Activated CD4-positive, CD25-positive, alpha-beta regulatory T cell treated with anti-CD3 and anti-CD28 coated beads, Interleukin-2, amount 50 U/mL, for 72 hours (primary cell): ENCODE measurements at regions not wholly inside any gene's neighbourhood (a gene's known extent, or its start where the extent isn't known, plus 50 kb on each side); places are given as distances from the start of the nearest gene placed in this dataset.
"Not testable (repeated sequence)": the region's sequence is repeated elsewhere in the genome, so short reads cannot be mapped to it uniquely, and the experiment has no call there.

Experiments used
- DNase-seq: peaks from one replicate; pipeline ENCODE4 v3.0.0; 2021

DNA sequence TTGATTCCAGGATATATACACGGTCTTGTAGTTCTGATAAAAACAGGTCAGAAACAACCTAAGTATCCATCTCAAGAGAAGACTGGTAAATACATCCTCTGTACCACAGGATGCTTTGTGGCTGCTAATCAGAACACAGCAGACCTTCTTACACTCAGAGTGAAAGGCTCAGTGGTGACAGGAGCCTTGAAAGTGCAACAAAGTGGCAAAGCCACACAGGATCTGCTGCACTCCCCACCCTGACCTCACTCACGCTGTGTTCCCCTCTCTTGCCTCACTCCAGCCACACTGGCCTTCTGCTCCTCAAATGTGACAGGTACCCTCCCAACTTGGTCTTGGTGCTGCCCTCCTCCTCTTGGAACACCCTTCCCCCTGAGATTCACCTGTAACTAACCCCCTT lies 98.1 kb upstream of the GRIP1 start:
- DNase-seq: peak; percentile 32

GRCh38 chr12:66779466-66779865 lies 100.6 kb upstream of the GRIP1 start:
- DNase-seq: no peak

- DNase-seq: no peak
Measured at GRCh38 chr12:66786531-66787308, 107.8 kb upstream of the GRIP1 start.

DNA sequence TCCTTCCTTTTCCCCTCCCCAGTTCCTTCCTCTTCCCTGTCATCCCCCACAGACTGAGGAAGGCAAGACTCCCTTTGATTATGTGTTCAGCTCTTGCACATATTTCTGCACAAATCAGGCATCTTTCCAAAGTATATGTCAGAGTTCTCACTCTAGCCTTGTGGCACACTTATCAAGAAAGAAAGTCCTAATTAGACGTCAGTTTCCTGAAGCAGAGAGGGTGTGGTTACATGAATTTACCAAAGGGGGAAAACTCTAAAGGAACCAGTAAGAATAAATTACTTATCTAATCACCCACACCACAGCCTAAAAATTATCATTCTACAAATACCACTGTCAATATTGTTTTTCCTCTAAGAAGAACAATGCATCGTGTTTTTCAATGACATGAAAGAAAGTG lies 120.7 kb upstream of the GRIP1 start:
- no peak for DNase-seq

- no peak for DNase-seq
Measured at GRCh38 chr12:66800046-66800445, 121.2 kb upstream of the GRIP1 start.

DNA sequence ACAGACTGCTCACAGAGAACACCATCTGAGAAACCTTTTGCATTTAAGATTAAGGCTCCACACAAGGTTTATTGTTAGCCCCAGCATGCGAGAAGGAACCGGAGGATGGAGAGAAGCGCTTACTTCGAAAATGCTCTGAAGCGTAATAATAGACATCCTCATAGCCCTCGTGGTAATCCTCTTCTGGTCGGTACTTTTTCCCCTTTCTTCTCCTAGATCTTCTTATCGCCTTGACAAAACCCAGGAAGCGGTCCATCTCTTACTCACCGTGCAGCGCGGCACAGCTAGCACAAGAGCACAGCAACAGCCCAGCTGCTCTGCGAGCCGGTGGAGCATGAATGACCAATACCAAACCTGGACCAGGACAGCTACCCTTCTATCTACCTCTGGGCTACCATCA lies 125.1 kb upstream of the GRIP1 start:
- DNase-seq: no peak

DNA sequence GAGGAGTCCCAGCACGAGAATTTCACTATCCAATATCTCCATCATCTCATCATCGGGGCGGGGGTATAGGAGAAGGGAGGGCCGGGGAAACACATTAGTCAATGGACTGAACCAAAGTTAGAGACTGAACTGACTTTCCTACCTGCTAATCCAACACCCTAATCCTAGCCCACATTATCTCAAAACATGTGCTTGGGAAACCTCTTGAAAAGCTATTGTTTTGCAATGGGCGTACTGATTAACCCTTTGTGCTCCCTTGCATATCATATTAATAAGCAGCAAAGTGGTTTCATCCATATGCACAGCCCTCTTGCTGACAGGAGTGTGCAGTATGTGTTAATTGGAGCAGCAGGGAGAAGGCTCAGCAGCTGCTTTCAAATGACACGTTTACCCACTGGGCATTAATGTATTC lies 125.7 kb upstream of the GRIP1 start:
- no peak for DNase-seq

DNA sequence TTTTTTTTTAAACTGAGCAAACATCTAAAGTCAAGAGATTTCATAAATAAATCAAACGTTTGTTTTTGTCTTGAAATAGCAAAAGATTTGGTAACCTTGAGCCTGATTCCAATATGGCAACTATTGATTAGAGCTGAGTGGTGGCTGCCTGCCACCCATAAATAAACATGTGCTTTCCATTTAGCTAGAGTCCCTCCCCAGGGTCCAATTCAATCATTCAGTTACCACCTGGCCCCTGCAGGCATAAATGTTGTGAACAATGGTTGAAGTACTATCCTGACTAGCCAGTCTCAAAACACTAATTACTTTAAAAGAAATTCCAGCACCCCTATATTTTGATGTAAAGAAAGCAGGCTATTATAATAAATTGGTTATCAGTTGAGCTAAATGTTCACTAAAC lies 129.7 kb upstream of the GRIP1 start:
- no peak for DNase-seq

GRCh38 chr12:66813137-66813892 lies 134.4 kb upstream of the GRIP1 start:
- DNase-seq: no peak

DNA sequence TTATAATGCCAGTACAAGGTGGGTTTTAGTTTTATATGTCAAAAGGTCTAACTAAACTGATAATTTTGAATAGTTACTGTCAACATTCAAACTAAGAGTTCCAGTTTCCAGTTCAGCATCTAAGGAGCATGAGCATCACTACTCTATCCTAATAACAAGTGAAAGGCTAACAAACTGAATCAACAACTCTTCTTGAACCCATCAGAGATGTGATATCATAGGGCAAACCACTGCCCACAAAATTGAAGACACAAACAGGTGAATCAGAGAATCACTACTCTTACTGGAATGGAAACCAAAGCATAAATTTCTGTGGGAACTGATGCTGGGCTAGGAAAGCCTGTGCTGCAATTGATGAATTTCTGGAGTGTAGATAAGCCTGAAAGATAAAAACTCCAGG lies 140.7 kb upstream of the GRIP1 start:
- DNase-seq: no peak

GRCh38 chr12:66822961-66823360 lies 144.1 kb upstream of the GRIP1 start:
- no peak for DNase-seq

- DNase-seq: no peak
Measured at GRCh38 chr12:66823857-66824570, 145.1 kb upstream of the GRIP1 start.

DNA sequence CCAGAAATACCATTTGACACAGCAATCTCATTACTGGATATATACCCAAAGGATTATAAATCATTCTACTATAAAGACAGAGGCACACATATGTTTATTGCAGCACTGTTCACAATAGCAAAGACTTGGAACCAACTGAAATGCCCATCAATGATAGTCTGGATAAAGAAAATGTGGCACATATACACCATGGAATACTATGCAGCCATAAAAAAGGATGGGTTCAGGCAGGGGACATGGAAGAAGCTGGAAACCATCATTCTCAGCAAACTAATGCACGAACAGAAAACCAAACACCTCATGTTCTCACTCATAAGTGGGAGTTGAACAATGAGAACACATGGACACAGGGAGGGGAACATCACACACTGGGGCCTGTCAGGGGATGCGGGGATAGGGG lies 147.0 kb upstream of the GRIP1 start:
- not testable (repeated sequence) for DNase-seq

- no peak for DNase-seq
Measured at GRCh38 chr12:66829660-66830325, 150.9 kb upstream of the GRIP1 start.

GRCh38 chr12:66831495-66831894 lies 152.6 kb upstream of the GRIP1 start:
- no peak for DNase-seq

GRCh38 chr12:66832997-66833396 lies 154.1 kb upstream of the GRIP1 start:
- DNase-seq: no peak

DNA sequence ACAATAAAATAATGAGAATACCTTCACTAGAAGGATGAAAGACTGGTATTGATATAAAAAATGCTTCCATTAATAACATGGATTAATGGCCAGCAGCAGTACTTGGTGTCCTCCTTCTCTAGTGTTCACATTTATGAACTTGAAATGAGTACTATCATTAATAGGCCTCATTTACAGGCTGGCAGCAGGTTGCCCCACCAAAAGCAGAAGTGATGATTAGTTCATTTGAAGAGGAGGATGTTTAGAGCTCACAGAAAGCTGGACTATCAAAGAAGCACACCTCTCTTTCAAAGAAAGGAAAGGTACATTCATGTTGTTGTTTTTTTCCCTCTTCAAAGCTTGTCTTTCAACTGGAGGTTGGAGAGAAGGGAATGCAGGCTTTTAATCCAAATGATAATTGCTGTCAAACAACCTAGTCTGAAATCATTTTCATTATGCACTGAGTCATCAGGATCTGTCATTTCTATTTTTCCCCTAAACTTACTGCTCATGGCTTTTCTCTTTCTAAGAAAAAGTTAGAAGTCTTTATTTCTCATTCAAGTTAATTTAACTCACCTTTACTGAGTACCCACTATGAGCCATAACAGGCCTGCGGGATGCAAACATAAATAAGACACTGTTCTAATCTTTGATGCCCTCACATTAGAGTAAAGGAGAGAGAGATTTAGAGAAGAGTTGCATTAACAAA lies 157.9 kb upstream of the GRIP1 start:
- no peak for DNase-seq

- DNase-seq: no peak
Measured at GRCh38 chr12:66837311-66837627, 158.4 kb upstream of the GRIP1 start.

- DNase-seq: no peak
Measured at GRCh38 chr12:66838366-66838765, 159.5 kb upstream of the GRIP1 start.

DNA sequence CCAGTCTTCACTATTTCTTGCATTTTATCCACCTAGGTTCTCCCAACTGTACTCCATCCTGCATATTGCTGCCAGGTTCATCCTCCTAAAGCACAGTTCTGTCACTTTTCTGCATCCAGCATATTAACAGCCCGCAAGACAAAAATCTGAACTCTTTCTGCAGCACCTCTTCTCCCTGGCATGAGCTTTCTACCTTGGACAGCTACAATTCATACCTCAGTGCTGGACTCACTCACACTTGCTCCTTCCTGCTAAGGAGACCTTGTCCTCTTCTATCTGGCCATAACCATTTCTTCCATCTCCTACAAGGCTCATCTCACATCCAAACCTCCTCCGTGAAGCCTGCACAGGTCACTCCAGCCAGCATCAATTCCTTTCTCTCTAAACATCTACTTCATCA lies 170.1 kb upstream of the GRIP1 start:
- no peak for DNase-seq

DNA sequence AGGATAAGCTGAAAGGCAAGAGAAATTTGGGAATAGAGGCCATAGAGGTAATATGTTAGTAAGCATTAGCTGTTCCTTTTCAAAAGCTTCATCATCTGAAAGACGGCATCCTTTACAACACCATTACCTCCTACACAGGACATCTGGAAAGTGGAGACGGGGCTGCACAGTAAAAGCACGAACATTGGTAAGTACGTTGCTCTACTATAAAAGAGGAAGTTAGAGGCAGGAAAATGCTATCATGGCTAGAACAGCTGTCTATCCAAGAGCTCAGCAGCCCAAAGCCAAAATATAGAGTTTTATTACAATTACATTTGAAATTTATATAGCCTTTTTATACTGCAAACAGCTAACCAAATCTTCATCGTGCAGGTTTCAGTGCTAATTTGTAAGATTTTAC lies 172.3 kb upstream of the GRIP1 start:
- no peak for DNase-seq

GRCh38 chr12:66852091-66852490 lies 173.2 kb upstream of the GRIP1 start:
- DNase-seq: no peak

DNA sequence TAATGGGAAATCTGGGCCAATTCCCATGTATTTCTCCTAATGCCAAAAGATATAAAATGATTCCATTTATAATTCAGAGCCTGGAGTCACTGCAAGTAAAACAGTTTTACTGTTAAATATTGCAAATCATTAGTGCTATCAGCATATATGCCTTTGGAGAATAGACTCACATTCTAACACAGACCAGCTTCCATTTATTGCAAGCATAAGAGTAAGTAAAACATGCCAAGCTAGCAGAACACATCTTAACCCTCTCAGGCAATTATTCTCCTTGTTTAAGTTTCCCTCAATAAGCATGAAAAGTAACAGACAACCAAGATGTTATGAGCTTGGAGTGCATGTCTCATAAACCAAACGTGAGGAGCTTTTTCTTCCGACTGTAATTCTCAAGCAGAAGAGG lies 173.9 kb upstream of the GRIP1 start:
- DNase-seq: no peak
